Forelimb muscle (tissue), 1 donor: ENCODE measurements at regions not wholly inside any gene's neighbourhood (a gene's known extent, or its start where the extent isn't known, plus 50 kb on each side); places are given as distances from the start of the nearest gene placed in this dataset.
"Not testable (repeated sequence)": the region's sequence is repeated elsewhere in the genome, so short reads cannot be mapped to it uniquely, and the experiment has no call there.

Source experiments
- DNase-seq: peaks from one replicate; pipeline ENCODE4 v3.0.0-alpha.2; 2013; ENCODE audit warnings: low read depth

- no peak for DNase-seq
Measured at GRCh38 chr12:75805905-75806304, 225.7 kb downstream of the PHLDA1 start.

GRCh38 chr12:75805320-75805719 lies 226.3 kb downstream of the PHLDA1 start:
- DNase-seq = no peak

GRCh38 chr12:75798136-75798926 lies 233.2 kb downstream of the PHLDA1 start:
- no peak for DNase-seq

- no peak for DNase-seq
Measured at GRCh38 chr12:75795125-75795524, 236.5 kb downstream of the PHLDA1 start.

GRCh38 chr12:75792687-75793086 lies 238.9 kb downstream of the PHLDA1 start:
- no peak for DNase-seq

GRCh38 chr12:75790219-75790618 lies 241.4 kb downstream of the PHLDA1 start:
- no peak for DNase-seq

GRCh38 chr12:75787146-75787545 lies 244.4 kb downstream of the PHLDA1 start:
- not testable (repeated sequence) for DNase-seq

GRCh38 chr12:75786070-75786469 lies 245.5 kb downstream of the PHLDA1 start:
- no peak for DNase-seq

- DNase-seq = no peak
Measured at GRCh38 chr12:75784591-75784990, 247.0 kb downstream of the PHLDA1 start.

GRCh38 chr12:75783093-75783877 lies 248.3 kb downstream of the PHLDA1 start:
- DNase-seq = no peak

GRCh38 chr12:75782069-75782581 lies 249.5 kb downstream of the PHLDA1 start:
- DNase-seq = no peak

- DNase-seq = no peak
Measured at GRCh38 chr12:75781532-75782046, 250.0 kb downstream of the PHLDA1 start.

- DNase-seq = no peak
Measured at GRCh38 chr12:75779891-75780496, 251.6 kb downstream of the PHLDA1 start.

- DNase-seq = no peak
Measured at GRCh38 chr12:75774261-75775052, 257.1 kb downstream of the PHLDA1 start.

- DNase-seq = no peak
Measured at GRCh38 chr12:75773377-75773776, 258.2 kb downstream of the PHLDA1 start.

- no peak for DNase-seq
Measured at GRCh38 chr12:75771023-75771422, 259.6 kb upstream of the KRR1 start.

- DNase-seq = no peak
Measured at GRCh38 chr12:75767957-75768356, 256.5 kb upstream of the KRR1 start.

GRCh38 chr12:75766263-75767160 lies 255.1 kb upstream of the KRR1 start:
- no peak for DNase-seq

GRCh38 chr12:75765170-75766059 lies 254.0 kb upstream of the KRR1 start:
- no peak for DNase-seq
